ENCODE measurements at regions not wholly inside any gene's neighbourhood (a gene's known extent, or its start where the extent isn't known, plus 50 kb on each side); places are given as distances from the start of the nearest gene placed in this dataset.

GRCh38 chr14:28596391-28596790 lies 170.2 kb upstream of the FOXG1 start:
- TF ChIP-seq EZH2 (IDR thresholded peaks at IDR 0.05; ENCODE audit: borderline replicate concordance, insufficient read depth, low read length, poor library complexity, severe bottlenecking) (no peak), SMC3 (conservative IDR thresholded peaks at IDR 0.05; ENCODE audit: poor library complexity) (peak; percentile 21), REST (IDR thresholded peaks at IDR 0.05; ENCODE audit: borderline replicate concordance) (no peak), EP300 (conservative IDR thresholded peaks at IDR 0.05; ENCODE audit: poor library complexity, severe bottlenecking) (no peak), RAD21 (conservative IDR thresholded peaks at IDR 0.05) (peak; percentile 48), POLR2AphosphoS5 (IDR thresholded peaks at IDR 0.05) (no peak), MXI1 (conservative IDR thresholded peaks at IDR 0.05; ENCODE audit: poor library complexity, severe bottlenecking) (no peak), TAF1 (IDR thresholded peaks at IDR 0.05; ENCODE audit: low read depth) (no peak), CTCF (IDR thresholded peaks at IDR 0.05; ENCODE audit: poor library complexity, severe bottlenecking) (peak; percentile 31)
- Histone ChIP-seq H3K27ac (ENCODE audit: low read length) (no peak overlapping the region), H3K27me3 (ENCODE audit: insufficient read depth, low read depth, low read length) (no peaks in the 10 kb centered on the region), H3K36me3 (ENCODE audit: insufficient read depth, low read length) (no peaks in the 10 kb centered on the region), H3K4me3 (ENCODE audit: low read length) (no peak overlapping the region), H3F3A (ENCODE audit: insufficient read depth, low read length, poor library complexity, severe bottlenecking) (no peaks in the 10 kb centered on the region), H3K9me2 (ENCODE audit: insufficient read depth, low read length) (no peaks in the 10 kb centered on the region), H2AFZ (ENCODE audit: low read depth, low read length) (no peak overlapping the region), H3K79me2 (replicated peaks; ENCODE audit: insufficient read depth, low read length) (no peaks in the 10 kb centered on the region), H3K9ac (ENCODE audit: low read length) (no peak overlapping the region), H4K20me1 (ENCODE audit: insufficient read depth) (no peaks in the 10 kb centered on the region), H3K9me3 (ENCODE audit: low read length) (no peaks in the 10 kb centered on the region), H3K4me2 (ENCODE audit: low read length) (no peak overlapping the region)

DNA sequence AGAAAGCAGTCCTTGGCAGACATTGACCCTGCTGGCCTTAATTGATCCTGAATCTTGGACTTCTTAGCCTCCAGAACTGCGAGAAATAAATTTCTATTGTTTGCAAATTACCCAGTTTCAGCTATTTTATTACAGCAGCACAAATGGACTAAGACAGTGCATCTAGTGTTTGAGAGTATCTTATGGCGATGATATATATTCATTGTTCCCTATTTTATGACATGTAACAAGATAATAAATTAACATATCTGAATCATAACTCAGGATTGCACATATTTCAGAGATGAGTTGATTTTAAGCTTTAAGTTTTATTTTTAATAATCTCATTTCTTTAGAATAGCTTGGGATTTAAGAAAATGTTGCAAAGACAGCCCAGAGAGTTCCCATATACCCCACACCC lies 167.4 kb upstream of the FOXG1 start:
- no peak overlapping the region for H3K9ac ChIP-seq (ENCODE audit: low read length)
- H3K9me3 ChIP-seq (ENCODE audit: low read length) = no peaks in the 10 kb centered on the region
- TF ChIP-seq CTCF (IDR thresholded peaks at IDR 0.05; ENCODE audit: poor library complexity, severe bottlenecking) = no peak
- no peaks in the 10 kb centered on the region for H4K20me1 ChIP-seq (ENCODE audit: insufficient read depth)
- H3K27ac ChIP-seq (ENCODE audit: low read length) = no peak overlapping the region
- no peak overlapping the region for H2AFZ ChIP-seq (ENCODE audit: low read depth, low read length)
- no peaks in the 10 kb centered on the region for H3K27me3 ChIP-seq (ENCODE audit: insufficient read depth, low read depth, low read length)
- no peak overlapping the region for H3K4me2 ChIP-seq (ENCODE audit: low read length)
- H3K9me2 ChIP-seq (ENCODE audit: insufficient read depth, low read length) = no peaks in the 10 kb centered on the region
- no peaks in the 10 kb centered on the region for H3F3A ChIP-seq (ENCODE audit: insufficient read depth, low read length, poor library complexity, severe bottlenecking)
- H3K79me2 ChIP-seq (replicated peaks; ENCODE audit: insufficient read depth, low read length) = no peaks in the 10 kb centered on the region
- H3K4me3 ChIP-seq (ENCODE audit: low read length) = no peak overlapping the region
- H3K36me3 ChIP-seq (ENCODE audit: insufficient read depth, low read length) = no peaks in the 10 kb centered on the region
